B cell (primary cell): ENCODE measurements at regions not wholly inside any gene's neighbourhood (a gene's known extent, or its start where the extent isn't known, plus 50 kb on each side); places are given as distances from the start of the nearest gene placed in this dataset.

ENCODE experiments used
- ATAC-seq: fragments of 200-7000 bp; cut with Tn5 transposase; one replicate; pipeline ENCODE4 v1.10.0; 2021; ENCODE audit warnings: low read depth, mild to moderate bottlenecking, moderate number of reproducible peaks, moderate library complexity
- CTCF ChIA-PET: fragments of 350-600 bp; sonication (Branson Sonifier 250); formaldehyde crosslinking; loops from one replicate; lab custom pipeline; 2021; ENCODE audit warnings: antibody characterized with exemption, inconsistent platforms; lab: Charles Lee
- POLR2A ChIA-PET: fragments of 350-600 bp; sonication (Branson Sonifier 250); formaldehyde crosslinking; loops from one replicate; lab custom pipeline; 2021; ENCODE audit warnings: antibody characterized with exemption; lab: Charles Lee
- DNase-seq: peaks from one replicate; pipeline ENCODE4 v3.0.0; 2013
- H2AFZ ChIP-seq: 2 replicates; pipeline ENCODE4 v1.6.1; 2012; ENCODE audit warnings: mild to moderate bottlenecking, low read depth, low read length; ENCODE audit not compliant: insufficient read depth, poor library complexity, severe bottlenecking
- H3K27ac ChIP-seq, 2 donors: 1 replicate in 1 of 2; 2 replicates in 1 of 2; pipeline ENCODE4 v1.5.1; 2012 to 2013; ENCODE audit warnings: low read length in 2 of 2, mild to moderate bottlenecking in 2 of 2, moderate library complexity in 1 of 2
- H3K27me3 ChIP-seq, 4 experiments: fragments of 200-600 bp in 1 of 4; sonication (generic) in 1 of 4; replicated peaks in 1 of 4; 1 replicate in 2 of 4; 2 replicates in 2 of 4; pipeline versions ENCODE4 v1.6.1 to v1.7.0; 2013 to 2016; ENCODE audit warnings: low read length in 3 of 4, mild to moderate bottlenecking in 2 of 4, mixed read lengths in 1 of 4, moderate library complexity in 1 of 4; ENCODE audit not compliant: insufficient read depth in 4 of 4, control insufficient read depth in 3 of 4; ENCODE audit errors: control extremely low read depth in 1 of 4
- H3K36me3 ChIP-seq, 2 experiments: replicated peaks in 1 of 2; 1 replicate in 1 of 2; 2 replicates in 1 of 2; pipeline versions ENCODE4 v1.6.1 to v1.7.1; 2013; ENCODE audit warnings: low read length in 1 of 2; ENCODE audit not compliant: insufficient read depth in 2 of 2, control insufficient read depth in 1 of 2; ENCODE audit errors: control extremely low read depth in 1 of 2, extremely low read depth in 1 of 2
- H3K4me1 ChIP-seq, 2 donors: fragments of 200-600 bp in 1 of 2; sonication (generic) in 1 of 2; 1 replicate in 1 of 2; 2 replicates in 1 of 2; pipeline versions ENCODE4 v1.5.1 to v1.6.1; 2013 to 2017; ENCODE audit warnings: low read length in 2 of 2; ENCODE audit not compliant: control insufficient read depth in 2 of 2, insufficient read depth in 2 of 2
- H3K4me2 ChIP-seq: replicated peaks from 2 replicates; pipeline ENCODE3; 2012; ENCODE audit warnings: mild to moderate bottlenecking, low read depth, low read length; ENCODE audit not compliant: poor library complexity, severe bottlenecking
- H3K4me3 ChIP-seq, 5 experiments: fragments of 200-600 bp in 1 of 5; sonication (generic) in 1 of 5; 1 replicate in 3 of 5; 2 replicates in 2 of 5; pipeline versions ENCODE4 v1.5.1 to v1.7.0; 2011 to 2016; ENCODE audit warnings: low read length in 4 of 5, mild to moderate bottlenecking in 4 of 5, low read depth in 2 of 5, control low read depth in 1 of 5, moderate library complexity in 1 of 5; ENCODE audit not compliant: insufficient read depth in 1 of 5; ENCODE audit errors: control extremely low read depth in 1 of 5, extremely low read depth in 1 of 5
- H3K79me2 ChIP-seq: fragments of 200-600 bp; sonication (generic); one replicate; pipeline ENCODE4 v1.6.0; 2016; ENCODE audit warnings: low read length; ENCODE audit not compliant: control insufficient read depth, insufficient read depth
- H3K9ac ChIP-seq: fragments of 200-600 bp; sonication (generic); 2 replicates; pipeline ENCODE4 v1.6.1; 2017; ENCODE audit warnings: mild to moderate bottlenecking, low read length, moderate library complexity
- H3K9me3 ChIP-seq, 3 donors: one replicate each; pipeline versions ENCODE4 v1.6.1 to v1.7.1; 2013; ENCODE audit warnings: low read length in 2 of 3; ENCODE audit not compliant: control insufficient read depth in 2 of 3, insufficient read depth in 1 of 3; ENCODE audit errors: control extremely low read depth in 1 of 3
- H4K20me1 ChIP-seq: 2 replicates; pipeline ENCODE4 v1.6.0; 2012; ENCODE audit warnings: mild to moderate bottlenecking, low read length; ENCODE audit not compliant: insufficient read depth, control insufficient read depth, poor library complexity, severe bottlenecking
- H3K27ac Mint-ChIP-seq: one replicate; pipeline ENCODE4 v1.8.0; 2021; ENCODE audit warnings: mixed read lengths
- H3K27me3 Mint-ChIP-seq: one replicate; pipeline ENCODE4 v1.8.0; 2021; ENCODE audit warnings: mixed read lengths
- H3K4me1 Mint-ChIP-seq: one replicate; pipeline ENCODE4 v1.8.0; 2021; ENCODE audit warnings: mixed read lengths
- H3K4me3 Mint-ChIP-seq: one replicate; pipeline ENCODE4 v1.8.0; 2021; ENCODE audit warnings: mixed read lengths
- H3K9me3 Mint-ChIP-seq: one replicate; pipeline ENCODE4 v1.8.0; 2022; ENCODE audit warnings: mixed read lengths; ENCODE audit not compliant: insufficient read depth
- CTCF ChIP-seq: fragments of 200-600 bp; IDR thresholded peaks from one replicate; pipeline ENCODE4 v1.8.0; 2022; ENCODE audit warnings: antibody characterized with exemption, mild to moderate bottlenecking
- EZH2 ChIP-seq: IDR thresholded peaks from 2 replicates; pipeline ENCODE4 v1.6.1; 2012; ENCODE audit warnings: borderline replicate concordance, low read depth, mild to moderate bottlenecking, moderate library complexity, low read length; ENCODE audit not compliant: insufficient read depth, poor library complexity, severe bottlenecking
- WGBS: methylation state at CpG from one replicate; pipeline ENCODE4 v1.1.5; 2013; ENCODE audit warnings: missing lambda C conversion rate; ENCODE audit not compliant: insufficient coverage; 5-methylcytosine and 5-hydroxymethylcytosine counted together
- intact Hi-C: fragments of 100-400 bp; cut with micrococcal nuclease; formaldehyde crosslinking; loops from one replicate; pipeline ENCODE4 v1.10.0; 2022

- 75% methylated on average over 1 of the region's 2 CpGs for WGBS
- TF ChIP-seq CTCF (no peak), EZH2 (no peak)
- Histone ChIP-seq H3K4me1 (no peaks in the 10 kb centered on the region), H3K79me2 (no peaks in the 10 kb centered on the region), H2AFZ (no peak overlapping the region), H3K27ac (no peak overlapping the region), H3K27me3 (no peaks in the 10 kb centered on the region), H3K4me3 (no peak overlapping the region), H4K20me1 (no peaks in the 10 kb centered on the region), H3K9ac (no peak overlapping the region), H3K4me2 (no peak overlapping the region), H3K36me3 (no peaks in the 10 kb centered on the region), H3K9me3 (peaks cover 0 to 7% (median 1%) of the 10 kb centered on the region in 3 donors)
- H3K4me1 Mint-ChIP-seq, result no peaks in the 10 kb centered on the region
- ChIA-PET POLR2A (no interaction called here), CTCF (no interaction called here)
- intact Hi-C loops, result no loop called here
- DNase-seq (no peak), ATAC-seq (no peak)
- H3K4me3 Mint-ChIP-seq, result no peak overlapping the region
- H3K27me3 Mint-ChIP-seq, result no peaks in the 10 kb centered on the region
- no peak overlapping the region for H3K27ac Mint-ChIP-seq
- H3K9me3 Mint-ChIP-seq, result peaks cover 9% of the 10 kb centered on the region
Measured at GRCh38 chr3:78304115-78304514, 1264.2 kb downstream of the ROBO2 start.

DNA sequence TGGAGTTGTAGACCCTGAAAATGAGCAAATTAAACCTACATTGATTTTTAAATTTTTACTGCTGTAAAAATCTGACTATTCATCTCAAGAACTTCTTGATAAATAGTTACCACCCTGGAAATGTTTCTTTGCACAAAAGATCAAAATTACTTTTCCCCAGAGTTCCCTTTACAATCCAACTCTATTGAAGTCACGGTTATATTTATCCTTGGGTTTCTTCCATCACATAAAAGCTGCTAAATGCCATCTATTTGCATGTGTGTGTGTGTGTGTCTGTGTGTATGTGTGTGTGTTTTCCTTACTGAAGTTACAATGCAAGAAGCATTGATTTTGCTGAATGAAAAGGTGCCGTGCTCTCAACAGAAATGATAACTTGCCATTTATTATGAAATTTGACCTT lies 1273.0 kb downstream of the ROBO2 start:
- no peak overlapping the region for H2AFZ ChIP-seq
- POLR2A ChIA-PET, result no interaction called here
- H3K9me3 Mint-ChIP-seq, result peaks cover 3% of the 10 kb centered on the region

More for the DNA sequence above, 1273.0 kb downstream of the ROBO2 start:
- Histone ChIP-seq H3K4me2 (no peak overlapping the region), H3K79me2 (no peaks in the 10 kb centered on the region), H3K9me3 (no peaks in the 10 kb centered on the region), H3K4me3 (no peak overlapping the region), H4K20me1 (no peaks in the 10 kb centered on the region), H3K27ac (no peak overlapping the region), H3K27me3 (no peaks in the 10 kb centered on the region), H3K9ac (no peak overlapping the region), H3K36me3 (no peaks in the 10 kb centered on the region), H3K4me1 (no peaks in the 10 kb centered on the region)
- CTCF ChIA-PET, result no interaction called here
- H3K4me3 Mint-ChIP-seq, result no peak overlapping the region
- TF ChIP-seq EZH2, result no peak
- TF ChIP-seq CTCF, result no peak
- H3K4me1 Mint-ChIP-seq, result no peaks in the 10 kb centered on the region
- no peaks in the 10 kb centered on the region for H3K27me3 Mint-ChIP-seq
- ATAC-seq (no peak), DNase-seq (no peak)
- no peak overlapping the region for H3K27ac Mint-ChIP-seq
- intact Hi-C loops, result no loop called here
- 100% methylated on average over 1 of the region's 2 CpGs for WGBS
